ENCODE measurements at regions not wholly inside any gene's neighbourhood (a gene's known extent, or its start where the extent isn't known, plus 50 kb on each side); places are given as distances from the start of the nearest gene placed in this dataset.

DNA sequence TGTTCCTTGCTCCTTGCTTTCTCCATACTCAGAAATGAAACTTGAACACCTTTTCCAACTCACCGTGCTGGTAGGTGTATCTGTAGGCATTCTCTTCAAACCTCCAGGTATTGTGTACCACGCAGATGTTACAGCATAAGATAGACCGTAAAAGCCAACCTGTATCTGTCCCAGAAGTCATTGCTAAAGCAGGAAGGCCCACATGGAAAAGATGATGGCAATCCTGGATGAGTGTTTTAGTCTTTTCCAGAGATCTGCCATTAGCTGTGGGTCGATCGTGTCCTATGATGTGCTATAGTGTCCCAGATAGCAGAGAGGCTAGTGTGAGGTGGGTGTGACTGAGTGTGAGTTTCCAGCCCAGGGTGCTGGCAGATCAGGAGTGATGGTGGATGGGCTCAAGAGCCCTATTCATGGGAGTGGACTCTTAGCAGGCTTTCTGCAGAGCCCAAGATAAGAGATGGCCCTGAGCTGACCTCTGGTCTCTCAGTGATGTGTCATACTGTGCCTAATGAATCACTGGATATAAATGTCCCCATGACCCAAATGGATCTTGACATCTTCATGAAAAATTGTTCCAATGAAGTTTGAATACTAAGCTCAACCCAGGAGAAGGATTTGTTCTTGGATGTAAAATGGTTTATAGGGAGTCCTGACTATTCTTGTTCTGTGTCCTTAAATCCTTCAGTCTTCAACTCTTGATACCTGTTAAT, 69.1 kb upstream of the WDR1 start:
- no peaks in the 10 kb centered on the region for H3K36me3 Mint-ChIP-seq (ENCODE audit: low read depth)
- no peak overlapping the region for H3K4me3 Mint-ChIP-seq
- TF ChIP-seq, protein P1, sequence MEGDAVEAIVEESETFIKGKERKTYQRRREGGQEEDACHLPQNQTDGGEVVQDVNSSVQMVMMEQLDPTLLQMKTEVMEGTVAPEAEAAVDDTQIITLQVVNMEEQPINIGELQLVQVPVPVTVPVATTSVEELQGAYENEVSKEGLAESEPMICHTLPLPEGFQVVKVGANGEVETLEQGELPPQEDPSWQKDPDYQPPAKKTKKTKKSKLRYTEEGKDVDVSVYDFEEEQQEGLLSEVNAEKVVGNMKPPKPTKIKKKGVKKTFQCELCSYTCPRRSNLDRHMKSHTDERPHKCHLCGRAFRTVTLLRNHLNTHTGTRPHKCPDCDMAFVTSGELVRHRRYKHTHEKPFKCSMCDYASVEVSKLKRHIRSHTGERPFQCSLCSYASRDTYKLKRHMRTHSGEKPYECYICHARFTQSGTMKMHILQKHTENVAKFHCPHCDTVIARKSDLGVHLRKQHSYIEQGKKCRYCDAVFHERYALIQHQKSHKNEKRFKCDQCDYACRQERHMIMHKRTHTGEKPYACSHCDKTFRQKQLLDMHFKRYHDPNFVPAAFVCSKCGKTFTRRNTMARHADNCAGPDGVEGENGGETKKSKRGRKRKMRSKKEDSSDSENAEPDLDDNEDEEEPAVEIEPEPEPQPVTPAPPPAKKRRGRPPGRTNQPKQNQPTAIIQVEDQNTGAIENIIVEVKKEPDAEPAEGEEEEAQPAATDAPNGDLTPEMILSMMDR (IDR thresholded peaks at IDR 0.05; ENCODE audit: unreplicated experiment in 3 of 3), result no peak
- H3K4me1 Mint-ChIP-seq, result peaks cover 6% of the 10 kb centered on the region
- no peaks in the 10 kb centered on the region for H3K9me3 Mint-ChIP-seq
- H3K27ac Mint-ChIP-seq, result no peak overlapping the region
- H3K27me3 Mint-ChIP-seq (ENCODE audit: low read depth), result peaks cover 7% of the 10 kb centered on the region

DNA sequence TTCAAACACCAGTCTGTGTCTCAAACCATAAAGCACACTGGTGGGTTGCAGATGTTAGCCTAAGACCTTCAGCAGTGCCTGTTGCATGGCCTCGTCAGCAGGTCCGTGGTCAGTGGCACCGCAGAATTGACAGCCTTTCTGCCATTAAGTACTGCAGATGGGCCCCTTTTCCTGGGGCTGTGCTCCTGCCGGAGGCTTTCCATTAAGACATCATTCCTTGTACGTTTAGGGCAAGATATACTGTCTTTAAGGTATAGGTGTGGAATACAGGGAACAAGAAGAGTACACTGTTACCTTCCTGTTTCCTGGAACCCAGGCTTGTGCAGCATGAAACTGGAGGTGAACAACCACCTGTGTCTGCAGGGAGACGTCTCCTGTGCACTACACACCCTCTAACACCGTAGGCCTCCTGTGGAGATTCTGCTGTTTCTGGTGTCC, 67.9 kb upstream of the WDR1 start:
- no peaks in the 10 kb centered on the region for H3K36me3 Mint-ChIP-seq (ENCODE audit: low read depth)
- peaks cover 7% of the 10 kb centered on the region for H3K27me3 Mint-ChIP-seq (ENCODE audit: low read depth)
- H3K27ac Mint-ChIP-seq, result no peak overlapping the region
- TF ChIP-seq, protein P1 (IDR thresholded peaks at IDR 0.05; ENCODE audit: unreplicated experiment in 3 of 3), result no peak
- H3K4me3 Mint-ChIP-seq, result no peak overlapping the region
- H3K9me3 Mint-ChIP-seq, result no peaks in the 10 kb centered on the region
- H3K4me1 Mint-ChIP-seq, result peaks cover 6% of the 10 kb centered on the region

GRCh38 chr4:10184041-10184440, 67.4 kb upstream of the WDR1 start:
- Mint-ChIP-seq H3K27ac (no peak overlapping the region), H3K36me3 (ENCODE audit: low read depth) (no peaks in the 10 kb centered on the region), H3K9me3 (no peaks in the 10 kb centered on the region), H3K27me3 (ENCODE audit: low read depth) (peaks cover 7% of the 10 kb centered on the region), H3K4me3 (no peak overlapping the region), H3K4me1 (peaks cover 6% of the 10 kb centered on the region)
- TF ChIP-seq, protein P1 (IDR thresholded peaks at IDR 0.05; ENCODE audit: unreplicated experiment in 3 of 3), result no peak

- Mint-ChIP-seq H3K4me1 (peaks cover 6% of the 10 kb centered on the region), H3K36me3 (ENCODE audit: low read depth) (no peaks in the 10 kb centered on the region)
Observed at GRCh38 chr4:10183462-10183861, 66.9 kb upstream of the WDR1 start.

DNA sequence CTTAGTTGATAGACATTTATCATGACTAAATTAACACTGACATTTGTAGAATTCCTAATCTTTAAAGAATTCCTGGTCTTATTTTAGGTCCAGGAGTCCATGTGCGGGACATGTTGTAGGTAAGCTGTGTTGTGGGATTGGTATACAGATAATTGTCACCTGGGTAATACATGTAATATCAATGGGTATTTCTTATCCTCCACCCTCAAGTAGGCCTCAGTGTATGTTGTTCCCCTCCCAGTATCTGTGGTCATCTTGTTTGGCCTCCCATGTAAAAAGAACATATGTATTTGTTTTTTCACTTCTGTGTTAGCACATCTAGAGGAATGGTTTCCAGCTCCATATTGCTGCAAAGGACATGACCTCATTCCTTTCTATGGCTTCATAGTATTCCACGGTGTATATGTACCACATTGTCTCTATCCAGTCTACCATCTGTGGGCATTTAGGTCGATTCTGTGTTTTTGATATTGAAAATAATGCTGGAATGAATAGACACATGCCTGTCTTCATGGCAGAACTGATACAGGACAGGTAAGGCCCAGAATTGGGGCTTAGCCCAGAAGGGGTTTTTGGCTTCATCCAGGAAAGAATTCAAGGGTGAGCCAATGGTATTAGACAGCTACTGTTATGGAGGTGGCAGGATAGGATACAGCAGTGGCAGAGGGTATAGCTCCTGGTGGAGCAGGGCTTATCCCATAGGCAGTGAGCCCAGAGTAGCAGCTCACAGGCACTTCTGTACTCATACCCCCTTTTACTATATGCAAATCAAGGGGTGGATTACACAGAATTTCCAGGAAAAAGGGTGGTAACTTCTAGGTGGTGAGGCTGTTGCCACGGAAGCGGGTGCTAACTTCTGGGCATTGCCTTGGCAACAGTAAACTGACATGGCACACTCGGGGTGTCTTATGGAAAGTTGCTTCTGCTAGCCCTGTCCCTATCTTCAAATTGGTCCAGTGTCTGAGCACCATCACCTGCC, 66.1 kb upstream of the WDR1 start:
- Mint-ChIP-seq H3K9me3 (no peaks in the 10 kb centered on the region), H3K27ac (no peak overlapping the region), H3K4me1 (peaks cover 6% of the 10 kb centered on the region), H3K27me3 (ENCODE audit: low read depth) (no peaks in the 10 kb centered on the region), H3K36me3 (ENCODE audit: low read depth) (no peaks in the 10 kb centered on the region), H3K4me3 (no peak overlapping the region)
- TF ChIP-seq, protein P1 (IDR thresholded peaks at IDR 0.05; ENCODE audit: unreplicated experiment in 3 of 3), result no peak

More at GRCh38 chr4:10183462-10183861, 66.9 kb upstream of the WDR1 start:
- peaks cover 5% of the 10 kb centered on the region for H3K27me3 Mint-ChIP-seq (ENCODE audit: low read depth)
- no peak overlapping the region for H3K4me3 Mint-ChIP-seq
- TF ChIP-seq, protein P1 (IDR thresholded peaks at IDR 0.05; ENCODE audit: unreplicated experiment in 3 of 3), result no peak
- H3K9me3 Mint-ChIP-seq, result no peaks in the 10 kb centered on the region
- H3K27ac Mint-ChIP-seq, result no peak overlapping the region
